HUES6 (cell line): ENCODE measurements at regions not wholly inside any gene's neighbourhood (a gene's known extent, or its start where the extent isn't known, plus 50 kb on each side); places are given as distances from the start of the nearest gene placed in this dataset.
A peak's percentile ranks its signal among the peaks of the same experiment; 100 is the strongest.
"Not testable (repeated sequence)": the region's sequence is repeated elsewhere in the genome, so short reads cannot be mapped to it uniquely, and the experiment has no call there.

Experiments used
- H3K27ac ChIP-seq: 2 replicates; pipeline ENCODE4 v1.7.0; 2013; ENCODE audit warnings: low read depth, mild to moderate bottlenecking, low read length, inconsistent platforms
- H3K27me3 ChIP-seq: 2 replicates; pipeline ENCODE4 v1.6.1; 2013; ENCODE audit warnings: low read length; ENCODE audit not compliant: control insufficient read depth, insufficient read depth
- H3K36me3 ChIP-seq: 2 replicates; pipeline ENCODE4 v1.6.1; 2013; ENCODE audit warnings: low read length; ENCODE audit not compliant: control insufficient read depth, insufficient read depth
- H3K4me1 ChIP-seq: 2 replicates; pipeline ENCODE4 v1.6.1; 2013; ENCODE audit warnings: low read length; ENCODE audit not compliant: control insufficient read depth, insufficient read depth
- H3K4me3 ChIP-seq: 2 replicates; pipeline ENCODE4 v1.5.1; 2013; ENCODE audit warnings: low read depth, low read length
- H3K9ac ChIP-seq: one replicate; pipeline ENCODE4 v1.6.1; 2013; ENCODE audit warnings: mild to moderate bottlenecking, low read length
- H3K9me3 ChIP-seq: 2 replicates; pipeline ENCODE4 v1.6.1; 2013; ENCODE audit warnings: low read depth, low read length; ENCODE audit not compliant: control insufficient read depth, insufficient read depth

DNA sequence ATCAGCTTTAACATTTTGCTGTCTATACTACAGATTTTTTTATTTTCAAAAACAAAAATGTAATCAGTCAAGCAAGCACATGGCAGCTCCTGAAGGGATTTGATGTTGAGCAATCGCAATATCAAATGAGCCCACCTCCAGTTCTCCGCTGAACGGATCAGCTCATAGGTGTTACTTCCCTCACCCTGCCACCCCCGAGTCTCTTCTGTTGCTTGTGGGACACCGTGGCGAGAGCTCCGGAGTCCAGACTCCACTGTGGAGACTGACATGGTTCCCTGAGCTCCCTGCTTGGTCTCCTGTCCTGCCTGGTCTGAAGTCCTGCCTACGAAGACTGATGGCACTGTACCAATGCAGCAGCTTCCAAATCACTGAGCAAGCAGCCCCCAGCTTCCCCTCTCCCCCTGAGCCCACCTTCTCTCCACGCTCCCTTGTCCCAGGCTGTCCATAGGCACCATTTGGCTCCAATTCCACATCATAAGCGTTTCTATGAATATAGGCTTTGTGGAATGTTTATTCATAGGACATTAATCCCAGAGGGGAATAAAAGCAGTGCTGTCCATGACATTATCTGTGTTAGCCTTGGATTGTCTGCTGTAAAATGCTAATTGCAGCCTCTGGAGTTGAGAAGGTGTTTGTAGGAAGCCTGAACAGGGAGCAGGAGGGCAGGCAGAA is 162.2 kb downstream of the LY86 start:
- H3K36me3 ChIP-seq: no peaks in the 10 kb centered on the region
- peaks cover 37% of the 10 kb centered on the region for H3K4me1 ChIP-seq
- H3K4me3 ChIP-seq: no peak overlapping the region
- H3K9me3 ChIP-seq: no peaks in the 10 kb centered on the region
- H3K27me3 ChIP-seq: no peaks in the 10 kb centered on the region
- H3K27ac ChIP-seq: no peak overlapping the region
- no peak overlapping the region for H3K9ac ChIP-seq

DNA sequence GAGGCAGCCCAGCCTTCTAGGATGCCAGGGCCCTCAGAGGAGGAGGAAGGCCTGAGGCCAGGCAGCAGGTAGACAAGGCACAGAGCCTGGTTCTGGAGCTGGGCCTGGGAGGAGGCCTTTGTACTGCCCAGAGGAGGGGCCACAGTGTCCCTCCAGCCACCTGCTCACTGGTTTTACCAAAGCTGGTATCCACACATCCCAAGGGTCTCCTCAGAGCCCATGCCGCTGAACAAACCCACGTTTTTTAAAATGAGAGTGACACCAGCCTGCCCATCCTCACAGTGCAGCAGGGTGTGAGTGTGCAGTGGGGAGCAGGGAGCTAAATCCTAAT is 162.7 kb downstream of the LY86 start:
- H3K9ac ChIP-seq: no peak overlapping the region
- peaks cover 37% of the 10 kb centered on the region for H3K4me1 ChIP-seq
- H3K9me3 ChIP-seq: no peaks in the 10 kb centered on the region
- no peaks in the 10 kb centered on the region for H3K36me3 ChIP-seq
- no peaks in the 10 kb centered on the region for H3K27me3 ChIP-seq
- no peak overlapping the region for H3K4me3 ChIP-seq
- no peak overlapping the region for H3K27ac ChIP-seq

DNA sequence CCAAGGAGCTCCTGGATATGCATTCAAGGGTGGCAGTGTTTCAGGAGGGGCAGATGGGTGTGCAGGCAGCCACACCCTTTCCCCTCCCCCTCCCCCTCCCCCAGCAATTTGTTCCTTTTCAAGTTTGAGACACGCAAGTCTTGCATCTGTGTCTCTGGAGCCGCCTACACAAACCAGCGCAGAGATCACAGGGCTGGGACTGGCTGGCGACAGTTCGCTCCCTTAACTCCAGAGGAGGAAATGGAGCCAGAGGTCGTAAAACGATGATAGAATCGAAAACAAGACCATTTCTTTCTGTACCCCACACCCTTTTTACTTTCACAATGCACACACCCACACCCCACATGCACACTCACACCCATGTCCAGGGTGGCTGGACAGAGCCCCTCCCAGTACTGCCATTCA is 163.1 kb downstream of the LY86 start:
- no peaks in the 10 kb centered on the region for H3K9me3 ChIP-seq
- peaks cover 37% of the 10 kb centered on the region for H3K4me1 ChIP-seq
- H3K27ac ChIP-seq: no peak overlapping the region

DNA sequence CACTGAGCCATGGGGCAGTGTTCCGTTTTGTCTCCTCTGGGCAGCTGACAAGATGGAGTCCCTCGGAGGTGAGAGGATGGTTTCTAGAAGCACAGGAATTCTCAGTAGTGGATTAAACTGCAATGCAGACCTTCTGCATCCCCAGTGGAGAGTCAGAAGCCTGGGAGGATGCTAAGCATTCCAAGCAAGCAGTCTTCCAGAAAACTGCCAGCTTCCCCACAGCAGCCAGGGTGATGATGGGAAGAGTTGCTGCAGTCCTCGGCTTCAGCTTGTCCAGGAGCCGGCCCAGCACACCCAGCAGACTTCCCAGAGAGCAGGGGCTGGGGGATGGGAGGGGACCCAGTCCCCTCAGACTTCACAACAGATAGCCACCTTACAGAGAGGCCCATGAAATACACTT is 163.6 kb downstream of the LY86 start:
- Histone ChIP-seq H3K4me1 (peaks cover 37% of the 10 kb centered on the region), H3K9ac (peak overlapping the region; percentile 13), H3K9me3 (no peaks in the 10 kb centered on the region), H3K4me3 (no peak overlapping the region), H3K27me3 (no peaks in the 10 kb centered on the region), H3K27ac (no peak overlapping the region), H3K36me3 (no peaks in the 10 kb centered on the region)

More for the DNA sequence above, 163.1 kb downstream of the LY86 start:
- no peaks in the 10 kb centered on the region for H3K27me3 ChIP-seq
- H3K9ac ChIP-seq: peak overlapping the region; percentile 13
- no peak overlapping the region for H3K4me3 ChIP-seq
- H3K36me3 ChIP-seq: no peaks in the 10 kb centered on the region

DNA sequence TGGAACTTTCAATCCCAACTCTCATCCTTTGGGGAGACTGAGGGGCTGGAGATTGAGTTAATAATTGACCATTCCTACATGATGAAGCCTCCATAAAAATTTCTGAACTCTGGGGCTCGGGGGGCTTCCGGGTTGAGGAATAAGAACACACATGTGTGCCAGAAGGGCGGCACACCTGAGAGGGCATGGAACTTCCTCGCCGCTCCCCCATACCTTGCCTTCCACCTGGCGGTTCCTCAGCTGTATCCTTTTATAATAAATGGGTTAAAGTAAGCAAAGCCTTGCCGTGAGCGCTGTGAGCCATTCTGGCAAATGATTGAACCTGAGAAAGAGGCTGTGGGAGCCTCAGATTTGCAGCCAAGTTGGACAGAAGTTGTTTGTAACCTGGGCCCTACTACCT is 164.8 kb downstream of the LY86 start:
- H3K27ac ChIP-seq: no peak overlapping the region
- no peaks in the 10 kb centered on the region for H3K36me3 ChIP-seq
- no peaks in the 10 kb centered on the region for H3K27me3 ChIP-seq

DNA sequence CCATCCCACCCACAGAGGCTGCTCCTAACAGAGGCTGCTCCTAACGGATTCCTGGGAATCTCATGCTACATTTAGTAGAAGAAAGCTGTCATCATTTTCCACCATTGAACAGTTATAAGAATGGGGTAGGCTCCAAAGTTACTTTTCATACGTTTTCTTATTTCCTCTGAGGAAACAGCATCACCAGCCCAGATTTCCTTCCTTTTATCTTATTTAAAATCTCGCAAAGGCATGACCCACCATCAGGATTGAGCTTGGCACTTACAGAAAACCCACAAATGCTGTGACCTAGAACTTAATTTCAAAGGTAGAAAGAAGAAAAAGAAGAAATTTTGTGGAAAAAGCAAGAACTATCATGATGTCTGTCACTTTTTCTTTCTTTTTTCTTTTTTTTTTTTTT is 168.0 kb downstream of the LY86 start:
- Histone ChIP-seq H3K36me3 (no peaks in the 10 kb centered on the region), H3K9me3 (no peaks in the 10 kb centered on the region), H3K4me1 (peaks cover 27% of the 10 kb centered on the region), H3K4me3 (no peak overlapping the region), H3K27me3 (no peaks in the 10 kb centered on the region), H3K9ac (no peak overlapping the region), H3K27ac (no peak overlapping the region)

More for the DNA sequence above, 164.8 kb downstream of the LY86 start:
- no peak overlapping the region for H3K9ac ChIP-seq
- H3K4me3 ChIP-seq: no peak overlapping the region
- H3K9me3 ChIP-seq: no peaks in the 10 kb centered on the region
- peaks cover 38% of the 10 kb centered on the region for H3K4me1 ChIP-seq

DNA sequence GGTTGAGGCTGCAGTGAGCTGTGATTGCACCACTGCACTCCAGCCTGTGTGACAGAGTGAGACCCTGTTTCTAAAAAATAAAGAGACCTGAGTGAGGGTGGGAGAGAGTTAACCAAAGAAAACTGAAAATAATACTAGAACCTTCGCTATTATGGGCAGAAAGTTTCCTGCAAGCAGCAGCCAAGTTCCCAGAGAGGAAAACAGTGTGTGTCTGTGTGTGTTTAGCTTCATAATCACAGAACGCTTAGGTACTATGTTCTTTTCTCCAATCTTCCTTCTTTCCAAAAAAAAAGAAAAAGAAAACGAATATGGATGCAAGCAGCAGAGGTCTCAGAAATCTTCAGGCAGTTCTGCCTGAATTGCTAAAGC is 170.0 kb downstream of the LY86 start:
- H3K4me3 ChIP-seq: no peak overlapping the region
- no peaks in the 10 kb centered on the region for H3K9me3 ChIP-seq
- H3K9ac ChIP-seq: no peak overlapping the region
- H3K27me3 ChIP-seq: no peaks in the 10 kb centered on the region
- no peak overlapping the region for H3K27ac ChIP-seq
- peaks cover 12% of the 10 kb centered on the region for H3K4me1 ChIP-seq
- no peaks in the 10 kb centered on the region for H3K36me3 ChIP-seq

DNA sequence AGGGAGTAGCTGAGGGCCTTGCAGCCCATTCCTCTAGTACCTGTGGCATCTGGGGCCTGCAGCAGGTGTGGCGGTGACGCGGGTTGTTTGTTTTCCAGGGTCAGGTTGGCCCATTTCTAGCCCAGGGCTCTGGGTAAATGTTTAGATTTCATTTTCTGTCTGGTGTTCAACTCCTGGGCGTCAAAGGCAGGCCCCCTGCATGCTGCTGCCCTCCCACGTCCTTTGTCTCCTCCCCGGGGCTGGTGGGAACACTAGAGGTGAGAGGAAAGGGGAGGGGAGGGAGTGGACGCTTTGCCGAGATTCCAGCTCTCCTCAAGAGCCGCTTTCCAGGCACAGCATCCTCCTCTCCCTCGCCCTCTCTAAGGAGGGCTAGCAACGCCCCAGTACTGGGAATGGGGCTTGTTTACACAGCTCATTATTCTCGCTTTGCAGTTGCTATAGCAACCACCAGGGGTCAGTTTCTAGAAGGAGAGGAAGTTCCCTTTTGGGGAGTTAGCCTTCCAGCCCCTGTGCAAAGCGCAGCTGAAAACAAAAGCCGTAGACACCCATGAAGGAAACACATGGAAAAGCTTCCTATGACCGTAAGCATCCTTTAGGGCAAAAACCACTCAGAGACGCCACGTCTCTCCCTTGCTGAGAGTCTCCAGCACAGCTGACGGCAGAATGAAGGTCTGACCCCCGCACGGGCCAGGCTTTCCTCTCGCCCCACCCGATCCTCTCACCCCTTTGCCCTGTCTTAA is 170.6 kb downstream of the LY86 start:
- Histone ChIP-seq H3K27ac (no peak overlapping the region), H3K4me3 (peak overlapping the region; percentile 27; the same call in 1 of the 2 replicates), H3K9me3 (no peaks in the 10 kb centered on the region), H3K4me1 (peaks cover 12% of the 10 kb centered on the region), H3K9ac (no peak overlapping the region), H3K36me3 (no peaks in the 10 kb centered on the region), H3K27me3 (no peaks in the 10 kb centered on the region)

DNA sequence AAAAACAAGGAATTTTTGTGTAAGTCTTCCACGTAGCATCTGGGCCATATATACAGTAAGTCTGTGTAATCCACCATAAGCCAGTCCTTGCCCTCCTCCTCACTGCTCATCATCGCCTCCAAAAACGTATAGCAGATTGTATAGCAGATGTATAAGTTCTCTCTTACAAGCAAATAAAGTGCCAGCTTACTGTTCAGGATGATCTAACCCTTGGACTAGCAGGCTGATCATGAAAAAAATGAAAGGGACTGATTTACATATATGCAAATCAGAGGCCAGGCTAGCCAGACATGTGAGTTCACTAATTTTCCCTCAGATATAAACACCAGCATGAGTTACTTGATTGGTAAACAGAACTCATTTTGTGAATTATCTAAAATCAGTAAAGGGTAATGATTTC is 171.5 kb downstream of the LY86 start:
- Histone ChIP-seq H3K4me1 (peaks cover 12% of the 10 kb centered on the region), H3K27ac (no peak overlapping the region), H3K4me3 (no peak overlapping the region), H3K9ac (no peak overlapping the region), H3K36me3 (no peaks in the 10 kb centered on the region), H3K27me3 (no peaks in the 10 kb centered on the region), H3K9me3 (no peaks in the 10 kb centered on the region)

DNA sequence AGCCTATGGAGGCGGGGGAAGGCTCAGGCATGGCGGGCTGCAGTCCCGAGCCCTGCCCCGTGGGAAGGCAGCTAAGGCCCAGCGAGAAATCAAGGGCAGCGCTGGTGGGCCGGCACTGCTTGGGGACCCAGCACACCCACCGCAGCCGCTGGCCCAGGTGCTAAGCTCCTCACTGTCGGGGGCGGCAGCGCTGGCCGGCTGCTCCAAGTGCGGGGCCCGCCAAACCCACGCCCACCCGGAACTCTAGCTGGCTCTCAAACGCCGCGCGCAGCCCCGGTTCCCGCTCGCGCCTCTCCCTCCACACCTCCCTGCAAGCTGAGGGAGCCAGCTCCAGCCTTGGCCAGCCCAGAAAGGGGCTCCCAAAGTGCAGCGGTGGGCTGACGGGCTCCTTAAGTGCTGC is 174.0 kb downstream of the LY86 start:
- not testable (repeated sequence) for H3K27me3 ChIP-seq, H3K27ac ChIP-seq, H3K9me3 ChIP-seq, H3K4me3 ChIP-seq, H3K9ac ChIP-seq, H3K36me3 ChIP-seq
- H3K4me1 ChIP-seq: peaks cover 12% of the 10 kb centered on the region

DNA sequence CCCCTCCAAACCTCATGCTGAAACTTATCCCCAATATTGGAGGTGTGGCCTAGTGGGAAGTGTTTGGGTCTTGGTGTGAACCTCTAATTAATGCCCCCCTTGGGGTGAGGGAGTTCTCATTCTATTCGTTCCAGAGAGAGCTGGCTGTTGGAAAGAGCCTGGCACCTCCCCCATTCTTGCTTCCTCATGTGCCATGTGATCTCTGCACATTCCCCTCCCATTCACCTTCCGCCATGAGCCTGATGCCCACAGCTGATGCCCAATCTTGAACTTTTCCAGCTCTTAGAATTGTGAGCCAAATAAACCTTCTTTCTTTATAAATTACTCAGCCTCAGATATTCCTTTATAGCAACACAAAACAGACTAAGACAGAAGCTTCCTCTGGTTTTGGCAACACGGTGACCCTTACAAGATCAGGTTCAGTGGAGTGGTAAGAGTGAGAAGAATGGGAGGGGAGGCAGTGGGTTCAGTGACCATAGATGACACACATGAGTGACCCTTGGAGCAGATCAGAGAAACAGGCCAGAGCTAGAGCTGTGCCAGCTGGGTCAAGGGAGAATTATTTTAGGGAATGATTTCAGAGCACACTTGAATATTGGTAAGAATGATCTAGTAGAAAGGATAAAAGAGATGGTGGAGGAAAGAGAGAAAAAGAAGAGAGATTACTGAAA is 176.4 kb downstream of the LY86 start:
- no peaks in the 10 kb centered on the region for H3K27me3 ChIP-seq
- H3K4me3 ChIP-seq: no peak overlapping the region
- no peak overlapping the region for H3K27ac ChIP-seq
- no peaks in the 10 kb centered on the region for H3K9me3 ChIP-seq
- H3K4me1 ChIP-seq: no peaks in the 10 kb centered on the region
- no peaks in the 10 kb centered on the region for H3K36me3 ChIP-seq
- no peak overlapping the region for H3K9ac ChIP-seq
